PC-9 (cell line): ENCODE measurements at regions not wholly inside any gene's neighbourhood (a gene's known extent, or its start where the extent isn't known, plus 50 kb on each side); places are given as distances from the start of the nearest gene placed in this dataset.

Experiments used
- EZH2 ChIP-seq: fragments of 200-600 bp; sonication (generic); IDR thresholded peaks from 2 replicates; pipeline ENCODE4 v1.8.0; 2017; ENCODE audit warnings: antibody characterized with exemption, low read depth
- TF ChIP-seq, protein P1 (sequence below): fragments of 200-600 bp; sonication (generic); conservative IDR thresholded peaks from 2 replicates; pipeline ENCODE4 v1.6.1; 2017; ENCODE audit warnings: mixed run types, antibody characterized with exemption, mild to moderate bottlenecking, moderate library complexity

DNA sequence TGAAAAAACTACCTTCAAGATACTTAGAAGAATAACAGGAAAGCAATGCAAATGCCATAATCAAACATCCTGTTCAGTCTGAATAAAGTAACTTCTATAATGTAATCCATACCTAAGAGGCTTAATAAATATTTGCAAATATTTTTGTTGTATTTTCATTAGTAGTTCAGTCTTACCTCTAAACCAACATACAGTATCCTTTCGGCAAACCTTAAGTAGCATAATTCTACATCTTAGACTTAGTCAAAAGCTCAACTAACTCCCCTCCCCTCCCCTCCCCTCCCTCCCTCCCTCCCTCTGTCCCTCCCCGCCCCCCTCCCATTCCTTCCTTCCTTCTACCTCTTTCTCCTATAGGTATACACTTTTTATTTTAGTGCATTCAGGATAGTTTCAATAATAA lies 1373.2 kb downstream of the SUCLG1 start:
- TF ChIP-seq, protein P1, sequence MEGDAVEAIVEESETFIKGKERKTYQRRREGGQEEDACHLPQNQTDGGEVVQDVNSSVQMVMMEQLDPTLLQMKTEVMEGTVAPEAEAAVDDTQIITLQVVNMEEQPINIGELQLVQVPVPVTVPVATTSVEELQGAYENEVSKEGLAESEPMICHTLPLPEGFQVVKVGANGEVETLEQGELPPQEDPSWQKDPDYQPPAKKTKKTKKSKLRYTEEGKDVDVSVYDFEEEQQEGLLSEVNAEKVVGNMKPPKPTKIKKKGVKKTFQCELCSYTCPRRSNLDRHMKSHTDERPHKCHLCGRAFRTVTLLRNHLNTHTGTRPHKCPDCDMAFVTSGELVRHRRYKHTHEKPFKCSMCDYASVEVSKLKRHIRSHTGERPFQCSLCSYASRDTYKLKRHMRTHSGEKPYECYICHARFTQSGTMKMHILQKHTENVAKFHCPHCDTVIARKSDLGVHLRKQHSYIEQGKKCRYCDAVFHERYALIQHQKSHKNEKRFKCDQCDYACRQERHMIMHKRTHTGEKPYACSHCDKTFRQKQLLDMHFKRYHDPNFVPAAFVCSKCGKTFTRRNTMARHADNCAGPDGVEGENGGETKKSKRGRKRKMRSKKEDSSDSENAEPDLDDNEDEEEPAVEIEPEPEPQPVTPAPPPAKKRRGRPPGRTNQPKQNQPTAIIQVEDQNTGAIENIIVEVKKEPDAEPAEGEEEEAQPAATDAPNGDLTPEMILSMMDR: no peak
- TF ChIP-seq EZH2: no peak
